Stimulated activated CD4-positive, alpha-beta T cell treated with anti-CD3 and anti-CD28 coated beads, TNF-alpha, amount 100 ng/mL, for 48 hours (primary cell): ENCODE measurements at regions not wholly inside any gene's neighbourhood (a gene's known extent, or its start where the extent isn't known, plus 50 kb on each side); places are given as distances from the start of the nearest gene placed in this dataset.

Experiments
- DNase-seq, 3 donors: peaks; one replicate each; pipeline ENCODE4 v3.0.0-alpha.2; 2020; ENCODE audit warnings: low read depth in 3 of 3

- no peak for DNase-seq
Measured at GRCh38 chr9:84129529-84129928, 148.9 kb downstream of the RMI1 start.

GRCh38 chr9:84136119-84136868 lies 155.7 kb downstream of the RMI1 start:
- DNase-seq = no peak

GRCh38 chr9:84137968-84138367 lies 157.4 kb downstream of the RMI1 start:
- no peak for DNase-seq

GRCh38 chr9:84138541-84138940 lies 157.9 kb downstream of the RMI1 start:
- no peak for DNase-seq

- no peak for DNase-seq
Measured at GRCh38 chr9:84139296-84140070, 158.9 kb downstream of the RMI1 start.

- peak in 1 of 3 donors; percentile 4 for DNase-seq
Measured at GRCh38 chr9:84140535-84141101, 160.0 kb downstream of the RMI1 start.

GRCh38 chr9:84141741-84142370 lies 161.3 kb downstream of the RMI1 start:
- DNase-seq = no peak

- DNase-seq = no peak
Measured at GRCh38 chr9:84145031-84145430, 164.4 kb downstream of the RMI1 start.

- no peak for DNase-seq
Measured at GRCh38 chr9:84145780-84146179, 165.2 kb downstream of the RMI1 start.

GRCh38 chr9:84146893-84147710 lies 166.5 kb downstream of the RMI1 start:
- no peak for DNase-seq

- no peak for DNase-seq
Measured at GRCh38 chr9:84151236-84151635, 170.6 kb downstream of the RMI1 start.

GRCh38 chr9:84151640-84152039 lies 171.0 kb downstream of the RMI1 start:
- no peak for DNase-seq

GRCh38 chr9:84152204-84152603 lies 171.6 kb downstream of the RMI1 start:
- no peak for DNase-seq

GRCh38 chr9:84153885-84154284 lies 173.3 kb downstream of the RMI1 start:
- no peak for DNase-seq

GRCh38 chr9:84154320-84154719 lies 173.7 kb downstream of the RMI1 start:
- no peak for DNase-seq

- DNase-seq = no peak
Measured at GRCh38 chr9:84163052-84163650, 177.4 kb downstream of the SLC28A3 start.

- DNase-seq = no peak
Measured at GRCh38 chr9:84166891-84167290, 173.7 kb downstream of the SLC28A3 start.

- DNase-seq = no peak
Measured at GRCh38 chr9:84169240-84169639, 171.3 kb downstream of the SLC28A3 start.

GRCh38 chr9:84170521-84171141 lies 169.9 kb downstream of the SLC28A3 start:
- DNase-seq = no peak

GRCh38 chr9:84173961-84174360 lies 166.6 kb downstream of the SLC28A3 start:
- DNase-seq = no peak

- no peak for DNase-seq
Measured at GRCh38 chr9:84174486-84174885, 166.1 kb downstream of the SLC28A3 start.
